ENCODE measurements at regions not wholly inside any gene's neighbourhood (a gene's known extent, or its start where the extent isn't known, plus 50 kb on each side); places are given as distances from the start of the nearest gene placed in this dataset.
"Not testable (repeated sequence)": the region's sequence is repeated elsewhere in the genome, so short reads cannot be mapped to it uniquely, and the experiment has no call there.

DNA sequence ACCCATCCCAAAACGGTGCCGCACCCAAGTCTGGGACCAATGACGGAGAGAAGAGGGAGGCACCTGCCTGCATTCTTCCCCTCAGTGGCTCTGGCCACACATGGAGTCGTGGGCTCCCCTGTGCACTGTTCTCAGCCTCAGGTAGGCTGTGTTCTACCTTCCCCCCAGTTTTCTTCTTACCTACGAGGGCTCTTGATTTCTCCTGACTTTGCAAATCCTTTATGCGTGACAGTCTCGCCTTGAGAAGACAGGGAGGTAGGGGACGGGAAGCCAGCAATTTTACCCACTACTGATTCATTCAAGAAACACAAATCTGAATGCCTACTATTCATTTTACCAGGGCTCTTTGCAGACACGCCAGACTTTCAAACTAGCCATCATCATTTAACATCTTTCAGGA lies 261.3 kb upstream of the NSMCE3 start:
- H3K27ac ChIP-seq (ENCODE audit: low read depth), result no peak overlapping the region
- H3K4me3 ChIP-seq (ENCODE audit: low read depth, low read length), result no peak overlapping the region
- DNase-seq (ENCODE audit: extremely low spot score), result no peak
- no peaks in the 10 kb centered on the region for H3K4me1 ChIP-seq (ENCODE audit: insufficient read depth)
- WGBS, result 90% methylated on average over 9 of the region's 9 CpGs
- H3K36me3 ChIP-seq (ENCODE audit: insufficient read depth), result no peaks in the 10 kb centered on the region

DNA sequence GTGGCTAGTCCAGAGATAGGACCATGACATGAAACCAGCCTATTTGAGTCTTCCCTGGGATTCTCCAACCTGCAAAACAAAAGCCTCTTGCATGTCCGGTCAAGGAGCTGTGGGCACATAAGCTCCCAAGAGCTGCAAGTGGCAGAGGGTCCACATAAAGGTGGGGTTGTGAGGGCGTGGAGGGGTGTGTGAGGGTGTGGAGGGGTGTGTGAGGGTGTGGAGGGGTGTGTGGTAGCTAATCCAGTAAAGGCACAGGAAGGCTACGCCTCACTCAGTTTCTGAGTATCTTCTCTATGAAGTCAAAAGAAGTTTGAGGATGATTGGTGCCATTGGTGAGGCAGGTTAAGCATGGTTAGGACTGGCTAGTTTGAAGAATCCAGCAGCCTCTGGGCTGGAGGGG lies 259.4 kb upstream of the NSMCE3 start:
- no peak overlapping the region for H3K4me3 ChIP-seq (ENCODE audit: low read depth, low read length)
- H3K4me1 ChIP-seq (ENCODE audit: insufficient read depth), result no peaks in the 10 kb centered on the region
- no peak overlapping the region for H3K27ac ChIP-seq (ENCODE audit: low read depth)
- no peaks in the 10 kb centered on the region for H3K36me3 ChIP-seq (ENCODE audit: insufficient read depth)
- DNase-seq (ENCODE audit: extremely low spot score), result no peak
- 96% methylated on average over 3 of the region's 3 CpGs for WGBS

DNA sequence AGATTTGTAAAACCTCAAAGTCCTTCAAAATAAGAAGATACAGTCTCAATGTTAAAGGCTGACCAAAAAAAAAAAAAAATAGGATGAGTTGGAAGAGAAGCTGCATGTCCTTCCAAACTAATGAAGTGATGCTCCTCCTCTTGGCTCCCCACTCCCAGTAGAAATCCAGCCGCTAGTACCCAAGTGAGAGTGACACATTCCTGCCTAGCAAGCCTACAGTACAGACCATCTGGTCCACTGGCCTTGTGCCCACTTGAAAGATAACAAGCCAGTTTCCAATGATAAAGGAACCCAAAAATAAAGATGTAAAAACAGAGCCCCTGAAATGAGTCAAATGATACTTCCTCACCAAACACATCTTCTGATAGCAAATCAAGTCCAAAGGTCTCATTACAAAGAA lies 258.7 kb upstream of the NSMCE3 start:
- H3K4me3 ChIP-seq (ENCODE audit: low read depth, low read length), result no peak overlapping the region
- no peaks in the 10 kb centered on the region for H3K36me3 ChIP-seq (ENCODE audit: insufficient read depth)
- no peak overlapping the region for H3K27ac ChIP-seq (ENCODE audit: low read depth)
- no peaks in the 10 kb centered on the region for H3K4me1 ChIP-seq (ENCODE audit: insufficient read depth)
- no peak for DNase-seq (ENCODE audit: extremely low spot score)
- 34% methylated on average over 1 of the region's 1 CpG for WGBS

DNA sequence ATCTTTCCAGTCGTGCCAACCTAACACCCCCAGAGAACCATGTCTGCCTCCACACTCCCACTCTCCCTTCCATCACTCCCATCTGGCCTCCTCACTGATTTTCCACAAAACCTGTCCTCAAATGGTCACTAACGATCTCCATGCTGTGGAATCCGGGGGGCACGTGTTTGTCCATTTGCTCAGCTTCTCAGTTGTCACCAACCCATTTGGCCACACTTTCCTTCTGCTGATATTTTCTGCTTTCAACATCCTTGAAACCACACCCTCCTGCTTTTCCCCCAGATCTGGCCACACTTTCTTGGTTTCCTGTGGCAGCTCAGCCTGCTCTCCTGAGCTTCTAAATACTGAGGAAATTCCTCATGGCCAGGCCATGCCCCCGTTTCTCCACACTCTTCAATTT lies 257.2 kb upstream of the NSMCE3 start:
- no peak overlapping the region for H3K4me3 ChIP-seq (ENCODE audit: low read depth, low read length)
- H3K4me1 ChIP-seq (ENCODE audit: insufficient read depth), result no peaks in the 10 kb centered on the region
- H3K27ac ChIP-seq (ENCODE audit: low read depth), result no peak overlapping the region
- 74% methylated on average over 5 of the region's 5 CpGs for WGBS
- no peaks in the 10 kb centered on the region for H3K36me3 ChIP-seq (ENCODE audit: insufficient read depth)
- no peak for DNase-seq (ENCODE audit: extremely low spot score)

DNA sequence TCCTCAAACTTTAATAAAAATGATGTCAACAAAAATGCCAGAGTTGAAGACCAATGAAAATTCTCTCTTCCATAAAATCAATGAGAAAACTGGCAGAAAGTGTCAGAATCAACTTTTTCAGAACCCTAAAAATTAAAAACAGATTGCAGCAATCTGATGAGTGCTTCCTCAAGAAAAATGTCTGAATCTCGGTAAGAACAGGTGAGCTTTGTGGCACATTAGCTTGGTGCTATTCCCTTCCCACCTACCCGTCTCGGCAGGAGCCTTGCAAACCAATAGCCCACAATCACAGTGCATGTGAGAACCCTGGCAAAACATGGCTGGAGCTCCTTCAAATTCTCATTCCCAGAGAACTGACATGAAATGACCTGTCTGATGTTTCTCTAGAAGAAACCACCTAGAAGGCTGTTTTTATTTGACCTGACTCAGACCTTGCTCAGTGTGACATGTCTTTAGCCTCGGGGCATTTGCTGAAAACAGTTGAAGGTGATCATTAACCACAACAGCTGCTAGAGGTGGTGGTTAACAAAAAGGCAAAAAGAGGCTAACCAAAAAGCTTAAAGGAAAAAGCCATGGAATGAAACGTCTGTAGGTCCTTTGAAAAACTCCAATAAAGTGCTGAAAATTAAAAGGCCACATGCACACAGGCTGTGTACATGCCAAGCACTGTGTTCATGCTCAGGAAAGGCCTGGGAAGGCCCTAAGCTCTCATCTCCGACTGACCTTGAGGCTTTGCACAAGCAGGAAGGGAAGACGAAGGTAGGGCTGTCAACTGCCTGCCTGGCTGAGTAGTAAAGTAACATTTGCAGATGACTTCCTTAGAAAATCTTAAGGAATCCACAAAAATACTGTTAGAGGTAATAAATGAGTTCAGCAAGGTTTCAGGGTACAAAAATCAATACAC lies 253.0 kb upstream of the NSMCE3 start:
- WGBS, result 68% methylated on average over 7 of the region's 7 CpGs
- H3K36me3 ChIP-seq (ENCODE audit: insufficient read depth), result no peaks in the 10 kb centered on the region
- H3K27ac ChIP-seq (ENCODE audit: low read depth), result no peak overlapping the region
- H3K4me1 ChIP-seq (ENCODE audit: insufficient read depth), result no peaks in the 10 kb centered on the region
- no peak overlapping the region for H3K4me3 ChIP-seq (ENCODE audit: low read depth, low read length)
- DNase-seq (ENCODE audit: extremely low spot score), result no peak

DNA sequence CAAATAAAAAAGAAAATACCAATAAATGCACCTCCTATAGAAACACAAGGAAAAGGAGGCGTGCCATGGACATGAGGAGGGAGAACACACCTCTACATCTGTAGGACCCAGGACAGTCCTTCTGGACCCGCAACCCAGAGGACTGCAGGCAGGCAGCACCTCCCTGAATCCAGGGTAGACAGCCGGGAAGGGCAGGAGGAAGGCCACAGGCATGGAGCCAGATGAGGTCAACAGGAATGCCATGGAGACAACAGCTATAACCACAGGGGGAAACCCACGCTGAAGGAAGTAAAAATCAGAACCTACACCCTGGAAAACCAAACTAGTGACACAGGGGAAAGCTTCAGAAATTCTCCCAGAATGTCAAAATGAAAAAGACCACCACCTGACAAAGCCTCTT lies 248.8 kb upstream of the NSMCE3 start:
- Histone ChIP-seq H3K36me3 (ENCODE audit: insufficient read depth) (no peaks in the 10 kb centered on the region), H3K4me1 (ENCODE audit: insufficient read depth) (no peaks in the 10 kb centered on the region), H3K27ac (ENCODE audit: low read depth) (no peak overlapping the region), H3K4me3 (ENCODE audit: low read depth, low read length) (no peak overlapping the region)
- DNase-seq (ENCODE audit: extremely low spot score), result no peak
- WGBS, result 61% methylated on average over 4 of the region's 4 CpGs

DNA sequence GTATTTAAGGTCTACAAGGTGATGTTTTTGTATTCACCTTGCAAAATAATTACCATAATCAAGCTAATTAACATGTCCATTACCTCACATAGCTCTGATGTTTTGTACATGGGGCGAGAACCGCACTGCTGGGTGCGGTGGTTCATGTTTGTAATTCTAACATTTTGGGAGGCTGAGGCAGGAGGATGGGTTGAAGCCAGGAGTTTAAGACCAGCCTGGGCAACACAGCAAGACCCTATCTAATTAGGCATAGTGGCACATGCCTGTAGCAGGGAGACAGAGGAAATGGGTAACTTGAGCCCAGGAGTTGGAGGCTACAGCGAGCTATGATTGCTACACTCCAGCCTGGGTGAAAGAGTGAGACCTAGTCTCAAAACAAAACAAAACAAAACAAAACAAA lies 248.2 kb upstream of the NSMCE3 start:
- H3K27ac ChIP-seq (ENCODE audit: low read depth), result no peak overlapping the region
- no peaks in the 10 kb centered on the region for H3K4me1 ChIP-seq (ENCODE audit: insufficient read depth)
- 94% methylated on average over 4 of the region's 4 CpGs for WGBS
- H3K36me3 ChIP-seq (ENCODE audit: insufficient read depth), result no peaks in the 10 kb centered on the region
- no peak for DNase-seq (ENCODE audit: extremely low spot score)
- H3K4me3 ChIP-seq (ENCODE audit: low read depth, low read length), result no peak overlapping the region

DNA sequence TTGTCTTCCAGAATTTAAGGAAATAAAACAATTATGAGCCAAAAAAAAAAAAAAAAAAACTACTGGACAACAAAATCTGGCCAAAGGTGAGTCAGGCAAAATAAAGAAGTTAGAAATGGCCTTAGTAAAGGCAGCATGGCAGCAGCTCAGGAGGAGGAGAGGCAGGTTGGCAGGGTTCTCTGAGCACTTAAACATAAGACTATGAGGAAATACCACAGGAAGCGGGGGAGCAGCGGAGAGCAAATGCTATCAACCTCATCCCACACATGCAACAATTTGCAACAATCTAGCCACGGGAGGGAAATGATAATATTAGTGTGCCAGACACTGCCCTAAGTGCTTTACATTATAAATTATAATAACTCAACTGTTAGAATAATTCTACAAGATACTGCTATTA lies 247.3 kb upstream of the NSMCE3 start:
- DNase-seq (ENCODE audit: extremely low spot score), result no peak
- no peak overlapping the region for H3K27ac ChIP-seq (ENCODE audit: low read depth)
- H3K4me1 ChIP-seq (ENCODE audit: insufficient read depth), result no peaks in the 10 kb centered on the region
- H3K36me3 ChIP-seq (ENCODE audit: insufficient read depth), result no peaks in the 10 kb centered on the region
- WGBS, result 80% methylated on average over 3 of the region's 3 CpGs
- no peak overlapping the region for H3K4me3 ChIP-seq (ENCODE audit: low read depth, low read length)

DNA sequence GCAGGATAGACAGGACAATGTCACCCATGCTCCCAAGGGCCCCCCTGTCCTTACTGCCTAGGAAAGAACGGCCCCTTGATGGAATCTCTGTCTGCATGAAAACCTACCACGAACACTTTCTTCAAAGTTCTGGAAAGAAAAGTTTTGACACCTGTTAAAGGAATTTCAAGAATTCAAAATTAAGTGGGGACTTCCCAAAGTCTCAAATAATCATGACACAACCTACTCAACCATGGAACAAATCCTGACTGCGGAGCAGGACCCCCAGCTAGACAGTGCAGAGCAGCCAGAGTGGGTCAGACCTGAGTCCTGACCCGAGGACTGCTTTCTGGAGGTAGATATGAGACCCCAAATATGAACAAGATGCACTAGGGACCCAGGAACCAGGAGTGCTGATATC lies 245.3 kb upstream of the NSMCE3 start:
- no peak for DNase-seq (ENCODE audit: extremely low spot score)
- Histone ChIP-seq H3K27ac (ENCODE audit: low read depth) (no peak overlapping the region), H3K4me3 (ENCODE audit: low read depth, low read length) (no peak overlapping the region), H3K4me1 (ENCODE audit: insufficient read depth) (no peaks in the 10 kb centered on the region), H3K36me3 (ENCODE audit: insufficient read depth) (no peaks in the 10 kb centered on the region)
- 91% methylated on average over 4 of the region's 4 CpGs for WGBS

DNA sequence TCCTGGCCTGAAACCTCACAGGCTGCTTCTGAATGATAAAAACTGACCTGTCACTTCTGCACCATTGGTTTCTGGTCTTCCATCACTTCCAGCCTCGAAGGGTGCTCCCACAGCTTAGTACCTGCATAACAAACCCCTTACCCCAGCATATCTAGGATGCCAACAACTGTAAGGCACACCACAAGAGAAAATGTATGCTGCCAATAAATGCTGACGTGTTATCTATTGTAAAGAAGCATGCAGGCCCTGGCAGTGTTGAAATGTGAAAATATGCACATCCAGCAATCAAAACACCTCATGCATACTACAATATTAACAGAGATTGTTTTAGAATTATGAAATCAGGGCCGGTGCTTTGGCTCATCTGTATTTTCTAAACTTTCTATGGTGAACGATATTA lies 242.0 kb upstream of the NSMCE3 start:
- H3K36me3 ChIP-seq (ENCODE audit: insufficient read depth), result no peaks in the 10 kb centered on the region

DNA sequence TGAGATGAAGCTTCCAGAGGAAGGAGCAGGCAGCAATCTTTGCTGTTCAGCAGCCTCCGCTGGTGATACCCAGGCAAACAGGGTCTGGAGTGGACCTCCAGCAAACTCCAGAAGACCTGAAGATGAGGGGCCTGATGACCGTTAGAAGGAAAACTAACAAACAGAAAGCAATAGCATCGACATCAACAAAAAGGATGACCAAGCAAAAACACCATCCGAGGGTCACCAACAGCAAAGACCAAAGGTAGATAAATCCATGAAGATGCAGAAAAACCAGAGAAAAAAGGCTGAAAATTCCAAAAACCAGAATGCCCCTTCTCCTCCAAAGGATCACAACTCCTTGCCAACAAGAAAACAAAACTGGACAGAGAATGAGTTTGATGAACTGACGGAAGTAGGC lies 235.9 kb upstream of the NSMCE3 start:
- 96% methylated on average over 5 of the region's 5 CpGs for WGBS
- not testable (repeated sequence) for H3K4me3 ChIP-seq (ENCODE audit: low read depth, low read length); H3K27ac ChIP-seq (ENCODE audit: low read depth); H3K4me1 ChIP-seq (ENCODE audit: insufficient read depth); H3K36me3 ChIP-seq (ENCODE audit: insufficient read depth); DNase-seq (ENCODE audit: extremely low spot score)

More for the DNA sequence above, 242.0 kb upstream of the NSMCE3 start:
- no peak for DNase-seq (ENCODE audit: extremely low spot score)
- no peak overlapping the region for H3K4me3 ChIP-seq (ENCODE audit: low read depth, low read length)
- H3K27ac ChIP-seq (ENCODE audit: low read depth), result no peak overlapping the region
- WGBS, result 64% methylated on average over 4 of the region's 4 CpGs
- H3K4me1 ChIP-seq (ENCODE audit: insufficient read depth), result no peaks in the 10 kb centered on the region

DNA sequence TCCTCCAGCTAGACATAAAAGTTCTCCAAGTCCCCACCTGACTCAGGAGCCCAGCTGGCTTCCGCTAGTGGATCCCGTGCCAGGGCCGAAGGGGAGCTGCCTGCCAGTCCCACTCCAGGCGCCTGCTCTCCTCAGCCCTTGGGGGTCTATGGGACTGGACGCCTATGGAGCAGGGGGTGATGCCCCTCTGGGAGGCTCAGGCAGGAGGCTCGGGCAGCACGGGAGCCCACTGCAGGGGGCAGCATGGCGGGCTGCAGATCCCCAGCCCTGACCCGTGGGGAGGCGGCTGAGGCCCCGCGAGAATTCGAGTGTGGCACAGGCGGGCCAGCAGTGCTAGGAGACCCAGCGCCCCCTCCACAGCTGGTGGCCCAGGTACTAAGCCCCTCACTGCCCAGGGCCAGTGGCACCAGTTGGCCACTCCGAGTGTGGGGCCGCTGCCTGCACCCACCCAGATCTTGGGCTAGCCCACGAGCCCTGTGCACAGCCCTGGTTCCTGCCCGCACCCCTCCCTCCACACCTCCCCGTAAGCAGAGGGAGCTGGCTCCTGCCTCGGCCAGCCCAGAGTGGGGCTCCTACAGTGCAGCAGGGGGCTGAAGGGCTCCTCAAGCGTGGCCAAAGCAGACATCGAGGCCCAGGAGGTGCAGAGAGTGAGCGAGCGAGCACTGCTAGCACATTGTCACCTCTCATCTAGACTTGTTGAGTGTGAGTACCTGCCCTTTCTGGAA lies 221.3 kb upstream of the NSMCE3 start:
- Histone ChIP-seq H3K36me3 (ENCODE audit: insufficient read depth) (no peaks in the 10 kb centered on the region), H3K4me3 (ENCODE audit: low read depth, low read length) (no peak overlapping the region), H3K27ac (ENCODE audit: low read depth) (no peak overlapping the region), H3K4me1 (ENCODE audit: insufficient read depth) (no peaks in the 10 kb centered on the region)
- WGBS, result 95% methylated on average over 25 of the region's 25 CpGs
- DNase-seq (ENCODE audit: extremely low spot score), result no peak

DNA sequence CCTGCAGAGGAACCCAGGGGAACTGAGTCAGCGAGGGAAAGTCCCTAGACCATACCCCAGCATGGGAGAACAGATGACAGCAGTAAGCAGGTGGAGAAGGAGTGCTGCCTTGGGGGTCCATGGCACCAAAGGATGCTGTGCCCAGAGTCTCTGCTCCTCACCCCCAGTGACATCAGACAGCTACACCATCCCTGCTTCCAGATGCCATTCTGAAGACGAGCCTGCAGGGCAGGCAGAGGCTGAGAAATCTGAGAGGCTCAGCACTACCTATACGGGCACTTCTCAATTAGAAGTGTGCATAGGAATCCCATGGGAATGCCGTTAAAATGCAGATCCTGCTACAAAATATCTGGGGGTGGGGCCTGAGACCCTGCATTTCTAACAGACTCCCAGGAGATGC lies 211.3 kb upstream of the NSMCE3 start:
- Histone ChIP-seq H3K4me1 (ENCODE audit: insufficient read depth) (no peaks in the 10 kb centered on the region), H3K4me3 (ENCODE audit: low read depth, low read length) (no peak overlapping the region), H3K36me3 (ENCODE audit: insufficient read depth) (no peaks in the 10 kb centered on the region), H3K27ac (ENCODE audit: low read depth) (no peak overlapping the region)
- WGBS, result 58% methylated on average over 4 of the region's 4 CpGs
- DNase-seq (ENCODE audit: extremely low spot score), result no peak

DNA sequence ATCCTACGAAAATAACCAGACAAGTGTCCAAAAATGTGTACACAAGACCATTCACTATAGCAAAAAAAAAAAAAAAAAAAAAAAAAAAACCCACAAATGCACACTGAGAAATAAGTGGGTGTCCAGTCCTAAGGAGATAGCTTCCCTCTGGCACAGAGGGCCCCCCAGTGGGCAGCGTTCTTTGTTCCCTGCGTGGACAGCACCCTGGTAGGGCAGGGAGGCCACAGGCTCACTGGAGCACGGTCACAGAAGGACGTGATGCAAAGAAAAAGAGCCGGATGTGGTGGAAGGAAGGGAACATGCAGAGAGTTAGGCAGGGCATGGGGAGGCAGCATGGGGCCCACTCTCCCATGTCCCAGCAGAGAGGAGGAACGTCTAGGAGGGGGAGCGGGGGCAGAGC lies 210.7 kb upstream of the NSMCE3 start:
- no peaks in the 10 kb centered on the region for H3K36me3 ChIP-seq (ENCODE audit: insufficient read depth)
- DNase-seq (ENCODE audit: extremely low spot score), result no peak
- 74% methylated on average over 8 of the region's 8 CpGs for WGBS

More for the DNA sequence above, 210.7 kb upstream of the NSMCE3 start:
- Histone ChIP-seq H3K4me1 (ENCODE audit: insufficient read depth) (no peaks in the 10 kb centered on the region), H3K4me3 (ENCODE audit: low read depth, low read length) (no peak overlapping the region), H3K27ac (ENCODE audit: low read depth) (no peak overlapping the region)

Data from urinary bladder (tissue), 3 donors.